GM12801 (cell line): ENCODE measurements at regions not wholly inside any gene's neighbourhood (a gene's known extent, or its start where the extent isn't known, plus 50 kb on each side); places are given as distances from the start of the nearest gene placed in this dataset.

Source experiments
- TF ChIP-seq, protein P1 (sequence below): IDR thresholded peaks from one replicate; pipeline ENCODE4 v1.5.1; 2011; ENCODE audit warnings: control low read depth; ENCODE audit not compliant: insufficient read length; ENCODE audit errors: extremely low read depth

DNA sequence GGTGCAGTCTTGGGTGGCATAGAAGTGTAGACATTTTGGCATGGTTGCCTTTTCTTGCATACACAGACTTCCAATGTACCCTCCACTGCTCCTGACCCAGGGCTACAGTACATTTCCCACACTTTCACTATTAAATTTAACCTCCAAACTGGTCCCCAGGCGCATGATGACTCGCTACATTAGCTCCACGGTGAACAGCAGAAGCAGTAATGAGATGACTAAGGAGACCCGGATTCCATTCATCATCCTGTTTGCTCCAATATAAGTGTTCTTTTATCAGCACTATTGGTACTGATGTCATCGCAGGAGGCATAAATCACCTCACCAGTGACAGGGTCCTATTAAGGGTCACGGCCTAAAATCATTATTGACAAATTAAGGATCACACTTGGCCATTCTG, 316.5 kb downstream of the EN1 start:
- TF ChIP-seq, protein P1, sequence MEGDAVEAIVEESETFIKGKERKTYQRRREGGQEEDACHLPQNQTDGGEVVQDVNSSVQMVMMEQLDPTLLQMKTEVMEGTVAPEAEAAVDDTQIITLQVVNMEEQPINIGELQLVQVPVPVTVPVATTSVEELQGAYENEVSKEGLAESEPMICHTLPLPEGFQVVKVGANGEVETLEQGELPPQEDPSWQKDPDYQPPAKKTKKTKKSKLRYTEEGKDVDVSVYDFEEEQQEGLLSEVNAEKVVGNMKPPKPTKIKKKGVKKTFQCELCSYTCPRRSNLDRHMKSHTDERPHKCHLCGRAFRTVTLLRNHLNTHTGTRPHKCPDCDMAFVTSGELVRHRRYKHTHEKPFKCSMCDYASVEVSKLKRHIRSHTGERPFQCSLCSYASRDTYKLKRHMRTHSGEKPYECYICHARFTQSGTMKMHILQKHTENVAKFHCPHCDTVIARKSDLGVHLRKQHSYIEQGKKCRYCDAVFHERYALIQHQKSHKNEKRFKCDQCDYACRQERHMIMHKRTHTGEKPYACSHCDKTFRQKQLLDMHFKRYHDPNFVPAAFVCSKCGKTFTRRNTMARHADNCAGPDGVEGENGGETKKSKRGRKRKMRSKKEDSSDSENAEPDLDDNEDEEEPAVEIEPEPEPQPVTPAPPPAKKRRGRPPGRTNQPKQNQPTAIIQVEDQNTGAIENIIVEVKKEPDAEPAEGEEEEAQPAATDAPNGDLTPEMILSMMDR: no peak

DNA sequence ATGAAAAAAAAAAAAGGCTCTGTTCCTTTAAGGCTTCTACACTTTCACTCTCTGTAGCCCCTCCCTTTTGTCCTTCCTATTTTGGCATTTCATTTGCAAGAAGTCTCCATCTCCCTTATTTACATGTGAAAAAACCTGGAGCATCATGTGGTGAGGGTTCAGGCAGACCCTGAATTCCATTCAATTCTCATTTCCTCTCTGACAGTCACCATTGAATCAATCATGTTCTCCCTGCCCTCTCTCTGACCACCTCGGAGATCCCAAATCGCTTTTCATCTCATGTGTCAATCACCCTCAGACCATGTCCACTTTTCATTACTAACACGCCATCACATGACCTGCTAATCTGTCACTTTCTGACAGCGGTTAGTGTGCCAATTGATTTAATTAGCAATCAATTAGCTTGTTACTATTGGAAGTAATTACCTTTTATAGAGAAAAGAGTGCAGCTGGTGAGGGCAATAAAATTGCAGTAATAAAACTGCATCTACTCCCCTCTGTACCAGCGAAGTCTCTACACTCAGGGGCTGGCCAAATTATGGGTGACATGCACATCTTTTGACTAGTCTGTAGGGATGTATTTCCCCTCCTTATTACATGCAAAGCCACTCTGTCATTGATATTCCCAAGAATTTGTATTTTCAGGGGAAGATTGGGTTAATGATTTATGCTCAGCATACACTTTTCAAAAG, 317.4 kb downstream of the EN1 start:
- TF ChIP-seq, protein P1: no peak

DNA sequence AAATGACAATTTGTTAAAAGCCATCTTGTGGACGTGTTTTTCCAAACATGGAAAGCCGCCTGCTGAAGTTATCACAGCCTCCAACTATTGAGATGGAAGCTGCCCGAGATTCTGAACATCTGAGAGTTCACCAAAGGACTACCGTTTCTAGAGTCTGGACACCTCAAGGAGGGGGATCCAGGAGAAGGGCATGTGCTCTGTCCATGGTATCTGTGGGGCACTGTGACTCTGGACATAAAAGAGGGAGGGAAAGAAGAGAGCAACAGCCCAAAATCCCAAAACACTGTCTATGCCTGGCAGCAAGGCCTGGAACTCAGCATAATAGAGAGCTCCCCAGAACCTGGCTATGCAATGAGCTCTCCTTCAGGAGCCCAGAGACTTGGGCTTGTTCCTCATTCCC, 319.9 kb downstream of the EN1 start:
- TF ChIP-seq, protein P1: no peak

DNA sequence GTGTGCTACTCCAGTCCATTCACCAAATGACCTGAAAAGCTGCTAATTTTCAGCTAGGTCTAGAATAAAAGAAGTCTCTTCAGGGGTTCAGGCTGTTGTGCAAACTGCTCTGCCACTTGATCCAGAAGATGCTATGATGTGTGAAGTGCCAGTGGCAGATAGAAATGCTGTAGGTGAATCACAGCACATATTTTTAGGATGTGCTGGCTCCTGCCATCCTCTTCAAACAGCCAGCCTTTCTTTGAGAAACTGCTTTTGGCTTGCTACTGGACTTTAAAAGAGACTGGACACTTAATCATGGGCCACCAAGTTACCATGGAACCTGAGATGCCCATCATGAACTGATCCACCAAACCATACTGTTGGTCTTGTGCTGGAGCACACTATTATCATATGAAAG, 322.1 kb downstream of the EN1 start:
- TF ChIP-seq, protein P1: no peak

DNA sequence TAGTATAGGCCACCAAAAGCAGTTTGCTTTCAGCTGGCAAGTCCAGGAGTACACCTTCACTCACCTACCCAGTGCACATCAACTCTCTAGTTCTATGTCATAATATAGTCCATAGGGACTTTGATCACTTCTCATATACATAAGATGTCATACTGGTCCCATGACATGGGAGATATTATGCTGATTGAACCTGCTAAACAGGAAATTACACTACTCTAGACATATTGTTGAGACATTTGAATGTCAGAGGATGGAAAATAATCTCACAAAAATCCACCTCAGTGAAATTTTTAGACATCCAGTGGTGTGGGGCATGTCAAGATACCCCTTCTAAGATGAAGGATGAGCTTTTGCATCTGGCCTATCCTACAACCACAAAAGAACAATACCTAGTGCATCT, 322.5 kb downstream of the EN1 start:
- TF ChIP-seq, protein P1: no peak

DNA sequence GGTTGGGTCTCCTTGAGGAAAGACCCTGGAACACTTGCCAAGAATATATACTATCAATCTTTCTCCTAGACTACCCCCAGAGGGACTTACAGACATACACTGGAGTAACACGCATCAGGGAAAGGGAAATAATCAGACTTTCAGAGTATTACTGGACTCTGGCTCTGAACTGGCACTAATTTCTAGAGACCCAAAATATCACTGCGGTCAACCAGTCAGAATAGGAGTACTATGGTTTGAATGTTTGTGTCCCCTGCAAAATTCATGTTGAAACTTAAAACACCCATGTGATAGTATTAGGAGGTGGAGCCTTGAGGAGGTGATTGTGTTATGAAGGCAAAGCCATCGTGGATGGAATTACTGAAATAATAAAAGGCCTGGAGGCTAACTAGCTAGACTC, 323.7 kb downstream of the EN1 start:
- TF ChIP-seq, protein P1: no peak

DNA sequence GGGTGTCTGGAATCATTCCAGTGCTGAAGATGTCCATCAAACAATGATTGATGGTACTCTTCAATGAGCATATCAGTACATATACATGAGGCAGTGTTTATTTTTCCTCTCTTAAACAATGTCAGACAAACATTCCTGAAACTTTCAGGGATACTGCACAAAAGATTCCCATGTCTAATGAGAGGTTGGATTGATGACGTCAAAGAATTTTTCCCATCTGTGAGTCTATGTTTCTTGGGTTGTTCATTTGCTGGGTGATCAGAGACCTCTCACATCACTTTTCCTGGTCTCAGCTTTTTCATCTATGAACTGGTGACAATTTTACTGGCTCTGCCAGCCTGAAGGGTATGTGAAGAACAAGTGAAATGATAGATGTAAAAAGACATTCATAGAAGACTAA, 325.5 kb downstream of the EN1 start:
- TF ChIP-seq, protein P1: no peak
